HCT116 (cell line): ENCODE measurements at regions not wholly inside any gene's neighbourhood (a gene's known extent, or its start where the extent isn't known, plus 50 kb on each side); places are given as distances from the start of the nearest gene placed in this dataset.

Experiments
- ATAC-seq: fragments of 200-7000 bp; cut with Tn5 transposase; 2 replicates; pipeline ENCODE4 v1.9.1; 2020; ENCODE audit warnings: mild to moderate bottlenecking, moderate library complexity
- BruUV-seq: library from RNA; stranded (reverse); fragments of 400-500 nt; replicated peaks from 2 replicates; lab custom pipeline; 2021; lab: Mats Ljungman, UMichigan
- CTCF ChIA-PET: fragments of 300-600 bp; sonication (Branson Sonifier 250); formaldehyde crosslinking; loops from one replicate; lab custom pipeline; 2021; ENCODE audit warnings: antibody characterized with exemption; lab: Charles Lee
- POLR2A ChIA-PET: fragments of 300-600, 350-600 bp; sonication (Branson Sonifier 250); formaldehyde crosslinking; loops from one replicate; lab custom pipeline; 2021; ENCODE audit warnings: antibody characterized with exemption; lab: Charles Lee
- RAD21 ChIA-PET, 2 experiments: fragments of 300-600 bp; sonication (Branson Sonifier 250); formaldehyde crosslinking; loops; one replicate each; lab custom pipeline; 2023; ENCODE audit warnings: low total read pairs in 2 of 2; ENCODE audit not compliant: uncharacterized antibody in 2 of 2, unreplicated experiment in 2 of 2, low non-redundant PET in 1 of 2; lab: Charles Lee
- DNase-seq: peaks from one replicate; pipeline ENCODE4 v3.0.0-alpha.2; 2010; ENCODE audit warnings: low read depth, low spot score
- H2AFZ ChIP-seq: fragments of 200-600 bp; shearing (Covaris generic), sonication (generic); 2 replicates; pipeline ENCODE4 v1.6.1; 2017; ENCODE audit warnings: low read depth, mixed run types, mixed read lengths, antibody characterized with exemption, low read length; ENCODE audit not compliant: poor library complexity, severe bottlenecking
- H3K27ac ChIP-seq: 2 replicates; pipeline ENCODE4 v1.5.1; 2012; ENCODE audit warnings: low read depth, low read length
- H3K27me3 ChIP-seq: fragments of 200-600 bp; sonication (generic); 2 replicates; pipeline ENCODE4 v1.6.1; 2016; ENCODE audit warnings: mixed run types, low read length, mixed read lengths; ENCODE audit not compliant: insufficient read depth
- H3K36me3 ChIP-seq, 2 experiments: fragments of 200-500 bp in 1 of 2; fragments of 200-600 bp in 1 of 2; sonication (Bioruptor generic) in 1 of 2; sonication (generic) in 1 of 2; 2 replicates each; pipeline versions ENCODE4 v1.5.1 to v1.6.1; 2014 to 2016; ENCODE audit warnings: low read length in 2 of 2, inconsistent platforms in 1 of 2, mixed read lengths in 1 of 2, mixed run types in 1 of 2; ENCODE audit not compliant: insufficient read depth in 2 of 2, control insufficient read depth in 1 of 2
- H3K4me1 ChIP-seq, 2 experiments: fragments of 200-600 bp in 1 of 2; sonication (generic) in 1 of 2; 2 replicates each; pipeline versions ENCODE4 v1.5.1 to v1.6.1; 2012 to 2017; ENCODE audit warnings: low read length in 2 of 2, inconsistent platforms in 1 of 2, mild to moderate bottlenecking in 1 of 2, mixed read lengths in 1 of 2, mixed run types in 1 of 2, moderate library complexity in 1 of 2; ENCODE audit not compliant: insufficient read depth in 2 of 2, control insufficient read depth in 1 of 2
- H3K4me2 ChIP-seq: fragments of 200-600 bp; sonication (generic); 2 replicates; pipeline ENCODE4 v1.6.1; 2017; ENCODE audit warnings: mixed run types, low read length, mixed read lengths
- H3K4me3 ChIP-seq, 2 experiments: fragments of 200-600 bp in 1 of 2; sonication (generic) in 1 of 2; replicated peaks in 1 of 2; 2 replicates each; pipeline ENCODE4 v1.5.1; 2011 to 2016; ENCODE audit warnings: low read length in 2 of 2, control low read depth in 1 of 2, low read depth in 1 of 2, mild to moderate bottlenecking in 1 of 2, mixed read lengths in 1 of 2, mixed run types in 1 of 2
- H3K79me2 ChIP-seq: fragments of 200-600 bp; sonication (generic); 2 replicates; pipeline ENCODE4 v1.6.1; 2017; ENCODE audit warnings: mild to moderate bottlenecking, mixed run types, low read length, moderate library complexity, mixed read lengths; ENCODE audit not compliant: insufficient read depth
- H3K9ac ChIP-seq: fragments of 200-600 bp; sonication (generic); 2 replicates; pipeline ENCODE4 v1.6.1; 2016; ENCODE audit warnings: low read length, mixed read lengths
- H3K9me2 ChIP-seq: fragments of 200-600 bp; sonication (generic), shearing (Covaris generic); 2 replicates; pipeline ENCODE4 v1.6.1; 2017; ENCODE audit warnings: mixed run types, mild to moderate bottlenecking, moderate library complexity; ENCODE audit not compliant: insufficient read depth
- H3K9me3 ChIP-seq, 2 experiments: fragments of 200-500 bp in 1 of 2; fragments of 200-600 bp in 1 of 2; sonication (Bioruptor generic) in 1 of 2; sonication (generic) in 1 of 2; 2 replicates each; pipeline ENCODE4 v1.6.1; 2014 to 2017; ENCODE audit warnings: low read length in 2 of 2, mixed read lengths in 2 of 2, inconsistent platforms in 1 of 2, low read depth in 1 of 2, mild to moderate bottlenecking in 1 of 2, mixed run types in 1 of 2, moderate library complexity in 1 of 2; ENCODE audit not compliant: control insufficient read depth in 1 of 2, insufficient read depth in 1 of 2
- H4K20me1 ChIP-seq: fragments of 200-600 bp; sonication (generic), shearing (Covaris generic); 2 replicates; pipeline ENCODE4 v1.6.1; 2017; ENCODE audit warnings: mixed run types, mild to moderate bottlenecking, moderate library complexity; ENCODE audit not compliant: insufficient read depth
- CBX3 ChIP-seq: IDR thresholded peaks from 2 replicates; pipeline ENCODE4 v1.6.1; 2012; ENCODE audit warnings: low read depth
- CEBPB ChIP-seq: IDR thresholded peaks from 2 replicates; pipeline ENCODE4 v1.6.1; 2012; ENCODE audit warnings: low read depth
- EGR1 ChIP-seq: IDR thresholded peaks from 2 replicates; pipeline ENCODE4 v1.6.1; 2012; ENCODE audit warnings: low read depth
- ELF1 ChIP-seq: IDR thresholded peaks from 2 replicates; pipeline ENCODE4 v1.6.1; 2012; ENCODE audit warnings: low read depth, borderline replicate concordance
- JUND ChIP-seq: IDR thresholded peaks from 2 replicates; pipeline ENCODE4 v1.6.1; 2012
- POLR2A ChIP-seq: IDR thresholded peaks from 2 replicates; pipeline ENCODE4 v1.7.0; 2011; ENCODE audit warnings: borderline replicate concordance; ENCODE audit not compliant: insufficient read depth, insufficient read length; ENCODE audit errors: extremely low read depth
- POLR2AphosphoS5 ChIP-seq: IDR thresholded peaks from 2 replicates; pipeline ENCODE4 v1.6.1; 2011; ENCODE audit warnings: mild to moderate bottlenecking, low read depth, low read length, moderate library complexity
- RAD21 ChIP-seq: IDR thresholded peaks from 2 replicates; pipeline ENCODE4 v1.6.1; 2012; ENCODE audit warnings: low read depth, mild to moderate bottlenecking
- SIN3A ChIP-seq: IDR thresholded peaks from 2 replicates; pipeline ENCODE4 v1.6.1; 2012; ENCODE audit warnings: low read depth
- SP1 ChIP-seq: IDR thresholded peaks from 2 replicates; pipeline ENCODE4 v1.6.1; 2012; ENCODE audit warnings: low read depth
- YY1 ChIP-seq: IDR thresholded peaks from 2 replicates; pipeline ENCODE4 v1.6.1; 2011; ENCODE audit warnings: low read length, low read depth, moderate library complexity, mild to moderate bottlenecking; ENCODE audit not compliant: insufficient replicate concordance; ENCODE audit errors: extremely low read depth
- ZFX ChIP-seq: fragments of 450-650 bp; IDR thresholded peaks from 2 replicates; pipeline ENCODE4 v1.6.1; 2017
- ZNF274 ChIP-seq: fragments of 200-500 bp; sonication (Bioruptor generic); IDR thresholded peaks from 2 replicates; pipeline ENCODE4 v1.6.1; 2014; ENCODE audit warnings: mild to moderate bottlenecking, low read depth, low read length, inconsistent platforms
- intact Hi-C: fragments of 100-400 bp; cut with micrococcal nuclease; formaldehyde crosslinking; loops from 2 replicates; pipeline ENCODE4 v1.10.0; 2022
- TF ChIP-seq, protein P1 (sequence below): IDR thresholded peaks from 2 replicates; pipeline ENCODE4 v1.6.1; 2012
- TF ChIP-seq, protein P2 (sequence below): IDR thresholded peaks from 2 replicates; pipeline ENCODE4 v1.6.1; 2012
- TF ChIP-seq, protein P3 (sequence below), 3 experiments: fragments of 200-600 bp in 1 of 3; sonication (generic) in 1 of 3; IDR thresholded peaks in 2 of 3; conservative IDR thresholded peaks in 1 of 3; 2 replicates each; pipeline ENCODE4 v1.5.1; 2012 to 2017; ENCODE audit warnings: low read depth in 2 of 3, low read length in 2 of 3, antibody characterized with exemption in 1 of 3, borderline replicate concordance in 1 of 3, control low read depth in 1 of 3, mild to moderate bottlenecking in 1 of 3, mixed read lengths in 1 of 3, mixed run types in 1 of 3, moderate library complexity in 1 of 3; ENCODE audit not compliant: insufficient read depth in 1 of 3

DNA sequence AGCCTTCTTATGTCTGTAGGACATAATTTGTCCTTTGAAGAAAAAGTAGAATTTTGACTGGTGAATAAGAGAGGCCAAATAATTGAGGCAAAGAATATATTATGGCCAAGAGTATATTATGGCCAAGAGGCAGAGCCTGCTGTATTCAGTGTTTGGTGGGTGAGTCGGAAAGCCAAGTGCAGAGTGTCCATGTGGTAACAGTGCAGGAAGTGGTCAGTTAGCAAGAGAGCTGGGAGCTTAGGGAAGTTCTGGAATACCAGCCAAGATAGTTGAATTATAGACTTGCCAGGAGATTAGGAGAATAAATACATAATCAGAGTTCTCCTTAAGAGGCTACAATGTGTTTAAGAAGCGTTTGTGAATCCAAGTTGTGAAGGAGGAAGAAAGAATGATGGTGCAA is 131.5 kb upstream of the LMO4 start:
- Histone ChIP-seq H3K4me3 (no peak overlapping the region), H2AFZ (no peak overlapping the region), H3K9me3 (no peaks in the 10 kb centered on the region), H3K4me2 (no peak overlapping the region), H3K9me2 (no peaks in the 10 kb centered on the region), H3K27ac (no peak overlapping the region), H3K4me1 (no peaks in the 10 kb centered on the region), H3K36me3 (no peaks in the 10 kb centered on the region), H3K9ac (no peak overlapping the region), H4K20me1 (no peaks in the 10 kb centered on the region), H3K27me3 (0 out of 2 replicates have a peak, but pooled peaks cover 4% of the 10 kb centered on the region), H3K79me2 (no peaks in the 10 kb centered on the region)
- DNase-seq (no peak), ATAC-seq (no peak)
- TF ChIP-seq ELF1 (no peak), JUND (no peak), YY1 (no peak), EGR1 (no peak), ZFX (no peak), CEBPB (no peak), SP1 (no peak), ZNF274 (no peak), POLR2A (no peak), SIN3A (no peak), POLR2AphosphoS5 (no peak), RAD21 (no peak), CBX3 (no peak)
- TF ChIP-seq, protein P1, sequence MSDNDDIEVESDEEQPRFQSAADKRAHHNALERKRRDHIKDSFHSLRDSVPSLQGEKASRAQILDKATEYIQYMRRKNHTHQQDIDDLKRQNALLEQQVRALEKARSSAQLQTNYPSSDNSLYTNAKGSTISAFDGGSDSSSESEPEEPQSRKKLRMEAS = no peak
- TF ChIP-seq, protein P2, sequence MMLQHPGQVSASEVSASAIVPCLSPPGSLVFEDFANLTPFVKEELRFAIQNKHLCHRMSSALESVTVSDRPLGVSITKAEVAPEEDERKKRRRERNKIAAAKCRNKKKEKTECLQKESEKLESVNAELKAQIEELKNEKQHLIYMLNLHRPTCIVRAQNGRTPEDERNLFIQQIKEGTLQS = no peak
- TF ChIP-seq, protein P3, sequence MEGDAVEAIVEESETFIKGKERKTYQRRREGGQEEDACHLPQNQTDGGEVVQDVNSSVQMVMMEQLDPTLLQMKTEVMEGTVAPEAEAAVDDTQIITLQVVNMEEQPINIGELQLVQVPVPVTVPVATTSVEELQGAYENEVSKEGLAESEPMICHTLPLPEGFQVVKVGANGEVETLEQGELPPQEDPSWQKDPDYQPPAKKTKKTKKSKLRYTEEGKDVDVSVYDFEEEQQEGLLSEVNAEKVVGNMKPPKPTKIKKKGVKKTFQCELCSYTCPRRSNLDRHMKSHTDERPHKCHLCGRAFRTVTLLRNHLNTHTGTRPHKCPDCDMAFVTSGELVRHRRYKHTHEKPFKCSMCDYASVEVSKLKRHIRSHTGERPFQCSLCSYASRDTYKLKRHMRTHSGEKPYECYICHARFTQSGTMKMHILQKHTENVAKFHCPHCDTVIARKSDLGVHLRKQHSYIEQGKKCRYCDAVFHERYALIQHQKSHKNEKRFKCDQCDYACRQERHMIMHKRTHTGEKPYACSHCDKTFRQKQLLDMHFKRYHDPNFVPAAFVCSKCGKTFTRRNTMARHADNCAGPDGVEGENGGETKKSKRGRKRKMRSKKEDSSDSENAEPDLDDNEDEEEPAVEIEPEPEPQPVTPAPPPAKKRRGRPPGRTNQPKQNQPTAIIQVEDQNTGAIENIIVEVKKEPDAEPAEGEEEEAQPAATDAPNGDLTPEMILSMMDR (IDR thresholded peaks at IDR 0.05 in 2 of 3, conservative IDR thresholded peaks at IDR 0.05 in 1 of 3; ENCODE audit: borderline replicate concordance in 1 of 3, insufficient read depth in 1 of 3, low read depth in 2 of 3, low read length in 2 of 3) = no peak
- ChIA-PET RAD21 (no interaction called here), CTCF (no interaction called here), POLR2A (no interaction called here)
- intact Hi-C loops = no loop called here
- no TSS peak for BruUV-seq
